Neutrophil (primary cell): ENCODE measurements at regions not wholly inside any gene's neighbourhood (a gene's known extent, or its start where the extent isn't known, plus 50 kb on each side); places are given as distances from the start of the nearest gene placed in this dataset.
A peak's percentile ranks its signal among the peaks of the same experiment; 100 is the strongest.

Experiments
- H3K27ac ChIP-seq: fragments of 200-600 bp; sonication (generic); 2 replicates; pipeline ENCODE4 v1.5.1; 2016; ENCODE audit warnings: mild to moderate bottlenecking, moderate library complexity
- H3K27me3 ChIP-seq: fragments of 200-600 bp; sonication (generic); 2 replicates; pipeline ENCODE4 v1.6.0; 2016; ENCODE audit warnings: mild to moderate bottlenecking
- H3K36me3 ChIP-seq: fragments of 200-600 bp; sonication (generic); 2 replicates; pipeline ENCODE4 v1.5.1; 2017
- H3K4me1 ChIP-seq, 2 experiments: fragments of 200-600 bp in 1 of 2; sonication (generic) in 1 of 2; 1 replicate in 1 of 2; 2 replicates in 1 of 2; pipeline versions ENCODE4 v1.5.1 to v1.6.1; 2013 to 2016; ENCODE audit warnings: low read depth in 1 of 2, low read length in 1 of 2, mild to moderate bottlenecking in 1 of 2, moderate library complexity in 1 of 2; ENCODE audit not compliant: control insufficient read depth in 1 of 2, insufficient read depth in 1 of 2
- H3K4me3 ChIP-seq, 2 experiments: fragments of 200-600 bp in 1 of 2; sonication (generic) in 1 of 2; 1 replicate in 1 of 2; 2 replicates in 1 of 2; pipeline ENCODE4 v1.5.1; 2013 to 2016; ENCODE audit warnings: low read depth in 1 of 2, low read length in 1 of 2, mild to moderate bottlenecking in 1 of 2, moderate library complexity in 1 of 2
- H3K9me3 ChIP-seq: fragments of 200-600 bp; sonication (generic); 2 replicates; pipeline ENCODE4 v1.5.1; 2016
- CTCF ChIP-seq: fragments of 200-600 bp; sonication (generic); IDR thresholded peaks from 2 replicates; pipeline ENCODE4 v1.5.1; 2016; ENCODE audit warnings: antibody characterized with exemption

GRCh38 chr14:100381395-100382105 lies 58.4 kb downstream of the SLC25A47 start:
- peaks cover 19% of the 10 kb centered on the region for H3K36me3 ChIP-seq
- H3K27ac ChIP-seq: no peak overlapping the region
- H3K4me1 ChIP-seq: peaks cover 13 to 17% of the 10 kb centered on the region in 2 experiments
- no peak for TF ChIP-seq CTCF
- no peaks in the 10 kb centered on the region for H3K9me3 ChIP-seq
- H3K4me3 ChIP-seq: no peak overlapping the region
- no peaks in the 10 kb centered on the region for H3K27me3 ChIP-seq

- peaks cover 7 to 12% of the 10 kb centered on the region in 2 experiments for H3K4me1 ChIP-seq
These were observed 58.9 kb downstream of the SLC25A47 start for GRCh38 chr14:100382106-100382455.

GRCh38 chr14:100383727-100384158 lies 60.6 kb downstream of the SLC25A47 start:
- Histone ChIP-seq H3K27me3 (no peaks in the 10 kb centered on the region), H3K9me3 (no peaks in the 10 kb centered on the region), H3K27ac (no peak overlapping the region), H3K36me3 (peaks cover 19% of the 10 kb centered on the region), H3K4me1 (peaks cover 0 to 4% of the 10 kb centered on the region in 2 experiments), H3K4me3 (no peak overlapping the region)
- TF ChIP-seq CTCF: peak; percentile 81

More at GRCh38 chr14:100382106-100382455, 58.9 kb downstream of the SLC25A47 start:
- H3K9me3 ChIP-seq: no peaks in the 10 kb centered on the region
- no peaks in the 10 kb centered on the region for H3K27me3 ChIP-seq
- H3K36me3 ChIP-seq: peaks cover 19% of the 10 kb centered on the region
- no peak overlapping the region for H3K27ac ChIP-seq
- TF ChIP-seq CTCF: no peak
- no peak overlapping the region for H3K4me3 ChIP-seq

GRCh38 chr14:100384277-100384676 lies 61.1 kb downstream of the SLC25A47 start:
- Histone ChIP-seq H3K36me3 (peaks cover 19% of the 10 kb centered on the region), H3K9me3 (no peaks in the 10 kb centered on the region), H3K27ac (no peak overlapping the region), H3K27me3 (no peaks in the 10 kb centered on the region), H3K4me1 (peaks cover 0 to 4% of the 10 kb centered on the region in 2 experiments), H3K4me3 (no peak overlapping the region)
- TF ChIP-seq CTCF: no peak

- Histone ChIP-seq H3K4me1 (peaks cover 0 to 4% of the 10 kb centered on the region in 2 experiments), H3K27ac (no peak overlapping the region), H3K36me3 (peaks cover 19% of the 10 kb centered on the region), H3K4me3 (no peak overlapping the region), H3K9me3 (no peaks in the 10 kb centered on the region), H3K27me3 (no peaks in the 10 kb centered on the region)
- TF ChIP-seq CTCF: no peak
These were observed 62.0 kb downstream of the SLC25A47 start for GRCh38 chr14:100384819-100385813.
